Stimulated activated CD4-positive, alpha-beta T cell treated with anti-CD3 and anti-CD28 coated beads, Interleukin-15, amount 100 ng/mL, for 1 hour (primary cell): ENCODE measurements at regions not wholly inside any gene's neighbourhood (a gene's known extent, or its start where the extent isn't known, plus 50 kb on each side); places are given as distances from the start of the nearest gene placed in this dataset.

Source experiments
- DNase-seq, 2 donors: peaks; one replicate each; pipeline ENCODE4 v3.0.0-alpha.2; 2020; ENCODE audit warnings: low read depth in 1 of 2, low spot score in 1 of 2

DNA sequence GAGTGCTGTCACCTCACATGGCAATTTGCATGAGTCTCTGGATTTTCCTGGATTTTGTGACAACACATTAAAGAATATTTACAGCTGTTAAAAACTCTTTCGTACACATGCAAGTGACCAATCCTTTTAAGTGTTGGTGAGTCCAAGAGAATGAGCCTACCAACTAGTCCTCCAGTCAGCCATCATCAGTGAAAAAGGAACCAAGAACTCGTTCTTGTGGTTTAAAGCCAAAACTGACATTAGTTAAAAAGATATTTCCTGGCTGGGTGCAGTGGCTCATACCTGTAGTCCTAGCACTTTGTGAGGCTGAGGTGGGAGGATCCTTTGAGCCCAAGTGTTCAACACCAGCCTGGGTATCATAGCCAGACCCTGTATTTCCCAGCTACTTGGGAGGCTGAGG is 215.4 kb upstream of the ITGA4 start:
- no peak for DNase-seq

DNA sequence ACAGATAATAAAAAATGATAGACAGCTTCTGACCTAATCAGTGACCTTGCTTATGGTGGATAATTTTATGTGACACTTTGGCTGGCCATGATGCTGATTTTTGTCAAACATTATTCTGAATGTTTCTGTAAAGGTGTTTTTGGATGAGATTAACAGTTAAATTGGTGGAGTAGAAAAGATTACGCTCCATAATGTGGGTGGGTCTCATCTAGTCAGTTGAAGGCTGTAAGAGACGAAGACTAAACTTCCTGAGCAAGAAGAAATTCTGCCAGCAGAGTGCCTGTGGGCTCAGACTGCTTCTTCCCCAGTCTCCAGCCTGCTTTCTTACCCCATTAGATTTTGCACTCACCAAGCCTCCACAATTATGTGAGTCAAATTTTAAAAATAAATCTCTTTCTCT is 214.9 kb upstream of the ITGA4 start:
- no peak for DNase-seq

DNA sequence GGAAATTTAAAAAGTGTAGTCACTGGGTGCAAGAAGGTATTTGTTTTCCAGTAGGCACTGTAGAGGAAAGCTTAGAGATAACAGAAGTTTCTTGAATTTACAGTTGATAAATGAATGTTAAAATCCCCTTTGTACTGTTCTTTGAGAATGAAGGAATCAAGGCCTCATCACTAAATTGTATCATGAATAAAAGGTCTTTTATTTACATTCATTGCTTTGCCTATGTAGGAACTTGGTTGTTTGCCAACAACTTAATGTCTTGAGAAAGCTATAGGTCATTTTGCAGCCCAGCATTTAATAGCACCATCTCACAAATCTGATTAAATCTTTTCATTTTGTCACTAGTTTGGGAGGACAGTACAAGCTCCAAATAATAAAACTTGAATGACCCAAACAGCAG is 213.9 kb upstream of the ITGA4 start:
- no peak for DNase-seq

DNA sequence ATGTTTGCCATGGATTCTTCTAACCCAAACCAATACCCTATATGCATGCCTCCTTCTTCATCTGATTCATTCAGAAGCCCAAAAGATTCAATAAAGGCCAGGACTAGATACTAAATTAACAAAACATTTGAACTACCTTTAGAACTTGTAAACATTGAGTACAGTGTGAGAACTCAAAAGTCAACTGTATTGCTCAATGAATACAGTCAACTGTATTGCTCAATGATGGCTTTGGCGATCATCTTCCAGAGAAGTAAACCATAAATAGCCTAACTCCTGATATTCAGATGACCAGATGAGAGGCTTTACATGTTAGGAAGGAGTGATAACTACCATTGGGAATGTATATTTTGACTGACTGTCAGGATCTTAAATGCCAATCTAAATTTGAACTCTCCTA is 206.5 kb upstream of the ITGA4 start:
- DNase-seq: no peak

DNA sequence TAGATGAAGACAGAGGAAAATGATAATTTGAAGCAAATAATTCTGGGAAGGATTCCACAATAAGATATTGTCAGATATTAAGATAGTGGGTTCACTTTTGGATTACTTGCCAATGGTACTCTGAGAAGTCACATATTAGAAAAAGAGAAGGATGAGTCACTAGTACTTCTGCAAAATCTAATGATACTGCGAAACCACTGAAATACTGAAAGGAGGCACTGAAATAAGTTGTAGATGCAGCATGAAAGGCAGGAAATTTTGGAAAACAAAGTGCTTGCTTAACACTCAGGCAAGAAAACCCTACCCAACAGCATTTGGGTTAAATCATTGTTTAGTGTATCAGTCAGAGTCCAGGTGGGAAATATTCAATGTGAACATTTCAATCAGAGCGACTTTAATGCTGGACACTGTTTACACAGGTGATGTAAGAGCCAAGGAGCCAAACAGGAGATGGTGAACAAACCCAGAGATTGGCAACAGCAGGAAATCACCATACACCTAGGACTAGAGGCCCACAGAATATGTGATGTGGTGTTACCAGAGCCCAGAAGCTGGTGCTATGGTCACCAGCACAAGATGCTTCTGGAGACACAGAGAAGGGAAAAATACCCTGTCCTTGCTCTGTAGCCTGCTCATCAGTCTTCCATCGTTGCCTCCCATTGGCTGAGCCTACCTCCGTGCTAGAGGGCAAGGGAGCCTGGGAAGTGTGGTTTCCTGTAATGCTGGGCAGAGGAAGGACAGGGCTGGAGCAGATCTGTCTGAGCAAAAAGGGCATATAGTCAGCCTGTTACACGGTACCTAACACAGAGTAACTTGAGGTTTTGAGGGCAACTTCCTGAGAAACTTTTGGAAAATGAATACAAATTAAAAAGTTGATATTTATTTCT is 204.7 kb upstream of the ITGA4 start:
- DNase-seq: no peak

DNA sequence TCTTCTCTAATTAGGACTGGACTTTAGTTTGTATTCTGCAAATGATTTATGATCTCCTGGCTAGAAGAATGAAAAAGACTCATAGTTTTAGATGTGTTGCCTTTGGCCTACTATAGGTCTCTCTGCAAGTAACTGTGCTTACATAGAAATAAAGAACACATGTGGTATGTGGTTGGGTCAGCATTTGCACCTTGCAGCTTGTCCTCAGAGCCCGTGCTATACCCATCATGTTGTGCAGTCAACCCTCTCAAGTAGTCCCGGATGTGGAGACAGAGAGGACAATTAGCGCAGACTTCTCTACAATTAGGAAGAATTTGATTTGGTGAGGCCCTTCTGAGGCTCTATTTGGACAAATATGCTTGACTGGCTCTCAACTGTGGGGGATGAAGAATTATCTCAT is 203.7 kb upstream of the ITGA4 start:
- DNase-seq: no peak

DNA sequence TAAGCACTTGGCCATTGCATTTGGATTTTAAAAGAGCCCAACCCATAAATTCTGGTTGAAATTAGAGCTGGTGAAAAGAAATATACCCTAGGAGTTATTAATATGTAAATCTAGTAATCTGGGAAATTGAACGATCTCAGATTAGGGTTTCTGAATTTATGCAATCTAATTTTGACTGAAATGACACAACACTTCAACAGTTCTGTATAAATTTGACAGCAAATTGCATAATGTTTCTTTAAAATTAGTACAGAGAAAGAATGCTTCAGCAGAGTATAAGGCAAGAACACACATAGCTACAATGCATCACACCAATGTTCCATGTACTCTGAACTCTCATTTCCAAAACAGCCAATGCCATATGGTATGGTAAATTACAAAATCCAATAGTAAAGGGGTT is 201.5 kb upstream of the ITGA4 start:
- no peak for DNase-seq

DNA sequence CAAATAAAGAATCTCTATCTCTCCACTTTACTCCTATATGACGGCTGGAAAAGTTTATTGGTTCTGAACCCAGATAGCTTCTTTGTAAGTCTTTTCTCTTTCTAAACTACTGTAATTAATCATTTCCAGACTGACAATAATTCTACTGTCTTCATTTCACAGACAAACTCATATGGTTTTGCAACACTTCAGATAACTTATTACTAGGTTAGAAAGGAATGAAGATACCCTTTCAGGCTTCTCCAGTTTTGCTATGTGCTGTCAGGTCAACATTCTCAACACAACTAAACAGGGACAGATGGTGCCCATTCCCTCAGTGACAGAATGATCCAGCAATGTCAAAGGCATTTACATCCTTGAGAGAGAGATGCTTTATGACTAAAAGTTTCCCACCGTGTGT is 198.5 kb upstream of the ITGA4 start:
- no peak for DNase-seq

DNA sequence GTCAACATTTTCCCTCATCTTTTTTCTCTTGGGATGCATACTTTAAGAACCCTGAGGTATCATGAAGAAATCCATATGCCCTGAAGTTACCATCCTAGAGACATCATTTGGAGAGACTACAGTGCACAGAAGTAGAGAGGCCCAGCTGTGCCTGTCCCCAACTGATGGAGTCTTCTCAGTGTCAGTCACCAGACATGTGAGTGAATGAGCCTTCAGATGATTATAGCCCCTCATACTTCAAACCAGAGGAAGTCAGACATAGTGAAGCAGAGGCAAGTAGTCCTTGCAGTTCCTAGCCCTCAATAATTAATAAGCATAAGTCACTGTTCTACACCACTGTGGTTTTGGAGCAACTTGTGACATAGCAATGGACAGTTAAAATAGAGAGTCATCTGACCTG is 194.4 kb upstream of the ITGA4 start:
- no peak for DNase-seq

DNA sequence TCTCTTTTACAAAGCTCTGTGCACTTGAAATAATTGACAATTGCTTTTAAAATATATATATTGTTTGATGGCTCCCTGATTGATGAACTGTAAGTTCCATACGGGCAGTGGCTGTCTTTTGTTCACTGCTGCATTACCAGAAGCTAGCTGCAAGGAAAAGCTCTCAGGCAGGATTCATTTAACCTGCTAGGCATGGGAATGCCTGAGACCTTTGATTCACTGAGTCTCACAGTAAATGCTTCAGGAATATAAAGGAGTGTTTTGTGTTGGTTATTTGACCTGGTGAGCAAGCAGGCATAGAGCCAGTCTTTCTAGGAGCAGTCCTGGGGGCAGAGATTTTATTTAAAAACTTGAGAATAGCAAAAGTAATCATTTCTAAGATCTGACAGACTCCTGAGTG is 193.2 kb upstream of the ITGA4 start:
- DNase-seq: no peak

DNA sequence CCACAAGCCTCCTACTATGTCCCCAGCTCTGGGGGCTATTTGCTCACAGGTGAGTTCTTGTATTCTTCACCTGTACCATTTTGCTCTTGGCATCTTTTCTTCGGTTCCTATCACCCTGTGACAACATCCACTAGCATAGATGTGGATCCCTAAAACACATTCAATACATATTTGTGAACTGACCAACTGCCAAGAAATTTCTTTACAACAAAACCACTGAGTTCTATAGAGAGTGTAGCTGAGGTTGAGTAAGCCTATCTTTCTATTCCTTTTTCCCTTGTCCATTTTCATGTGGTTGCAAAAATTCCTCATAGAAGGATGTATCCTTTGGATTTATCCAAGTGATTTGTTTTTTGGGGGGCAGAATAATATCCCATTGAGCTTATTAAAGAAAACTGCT is 192.7 kb upstream of the ITGA4 start:
- DNase-seq: no peak

DNA sequence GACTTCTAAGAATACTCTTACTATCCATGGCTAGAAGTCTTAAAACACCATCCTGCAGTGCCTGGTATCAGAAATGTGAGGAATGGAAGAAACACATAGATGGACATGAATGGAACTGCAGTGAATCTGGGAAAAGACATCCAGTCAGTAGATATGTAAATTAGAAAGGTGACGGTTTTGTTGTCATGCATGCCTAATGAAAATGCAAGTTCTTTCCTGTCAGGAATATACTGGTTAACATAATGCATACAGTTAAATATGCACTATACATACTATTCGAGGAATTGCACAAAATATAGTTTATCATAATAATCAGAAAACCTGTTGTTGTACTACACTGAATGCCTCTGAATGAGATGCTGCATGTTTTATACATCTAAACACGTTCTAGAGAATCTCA is 190.6 kb upstream of the ITGA4 start:
- DNase-seq: no peak

DNA sequence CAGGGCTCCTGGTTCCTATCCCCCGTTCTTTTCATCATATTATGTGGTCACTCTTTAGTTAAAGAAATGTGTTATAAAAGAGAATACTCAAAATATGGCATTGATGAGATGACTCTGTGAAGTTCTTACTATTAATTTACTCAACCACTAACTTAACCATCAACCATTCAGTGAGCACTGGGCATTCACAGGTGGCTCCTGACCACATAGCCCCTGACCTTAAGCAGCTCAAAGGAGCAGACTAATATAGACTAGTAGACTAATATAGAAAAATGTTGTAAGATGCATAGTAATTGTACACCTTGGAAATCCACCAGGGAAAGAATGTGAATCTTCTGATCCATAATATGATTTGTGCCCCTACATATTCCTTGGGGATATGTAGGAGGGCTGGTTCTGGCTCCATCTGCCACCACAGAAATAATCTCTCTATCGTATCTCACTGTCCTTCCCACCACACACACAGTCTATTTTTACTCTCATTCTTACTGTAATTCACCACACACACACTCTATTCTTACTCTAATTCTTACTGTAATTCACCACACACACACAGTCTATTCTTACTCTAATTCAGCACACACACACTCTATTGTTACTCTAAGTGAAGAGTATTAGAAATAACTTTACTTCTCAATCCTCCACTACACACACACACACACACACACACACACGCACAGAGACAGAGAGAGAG is 188.9 kb upstream of the ITGA4 start:
- DNase-seq: no peak

DNA sequence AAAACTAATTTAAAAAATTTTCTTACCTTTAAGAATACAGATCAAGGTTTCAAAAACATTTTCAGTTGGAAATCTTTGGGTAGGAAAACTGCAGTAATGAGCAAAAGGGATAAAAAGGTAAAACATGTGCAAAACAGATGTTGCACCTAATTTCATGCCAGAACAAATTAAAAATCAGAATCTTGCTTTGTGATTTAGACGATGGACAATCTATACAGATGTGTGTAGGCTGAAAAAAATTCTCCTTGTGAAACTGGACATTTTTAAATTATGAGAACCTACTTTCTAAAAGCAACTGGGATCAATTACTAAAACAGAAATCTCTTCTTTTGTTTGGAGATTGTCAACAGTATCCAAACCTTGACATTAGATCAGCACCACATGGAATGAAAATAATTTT is 183.2 kb upstream of the ITGA4 start:
- DNase-seq: no peak

DNA sequence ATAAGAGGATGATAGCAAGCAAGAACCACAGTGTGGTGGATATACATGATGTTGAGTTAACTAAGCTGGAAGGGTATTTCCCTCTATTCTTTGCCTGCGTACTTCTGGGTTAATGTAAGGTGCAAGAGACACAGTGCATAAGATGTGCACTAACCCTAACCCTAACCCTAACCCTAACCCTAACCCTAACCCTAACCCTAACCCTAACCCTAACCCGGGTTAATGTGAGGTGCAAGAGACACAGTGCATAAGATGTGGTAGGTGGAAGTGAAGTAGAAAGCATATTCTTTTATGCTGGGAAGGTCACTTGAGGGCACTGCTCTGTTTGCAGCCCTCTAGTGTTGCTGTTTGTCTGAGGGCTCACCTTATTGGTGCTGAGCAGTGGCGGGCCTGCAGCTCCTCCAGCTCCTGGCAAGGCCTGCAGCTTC is 181.5 kb upstream of the ITGA4 start:
- no peak for DNase-seq

DNA sequence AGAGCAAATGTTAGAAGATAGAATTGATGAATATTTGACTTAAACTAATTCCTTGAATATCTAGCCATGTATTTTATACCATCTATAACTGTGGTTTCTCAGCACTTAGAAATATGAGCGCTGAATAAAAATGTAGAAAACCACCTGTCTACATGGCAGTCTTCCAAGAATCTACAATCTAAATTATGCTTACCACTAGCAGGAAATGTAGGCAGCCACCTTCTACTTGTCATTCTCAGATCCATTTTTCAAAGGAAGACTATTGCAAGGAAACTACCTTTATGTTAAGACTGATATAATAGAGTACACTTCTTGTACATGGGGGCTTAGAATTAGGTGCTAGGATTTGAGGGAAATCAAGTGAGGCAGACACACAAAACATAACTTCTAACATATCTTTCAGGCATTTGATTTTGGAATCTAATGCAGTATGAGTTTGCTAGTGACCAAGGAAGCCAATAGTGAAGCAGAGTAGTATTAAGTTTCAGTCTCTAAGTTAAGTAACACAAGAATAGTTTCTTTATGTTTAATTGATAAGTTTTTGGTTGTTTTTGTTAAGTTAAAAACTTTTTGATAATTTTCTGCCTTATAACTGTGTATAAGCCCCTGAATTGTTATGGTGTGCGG is 175.9 kb upstream of the ITGA4 start:
- DNase-seq: no peak

DNA sequence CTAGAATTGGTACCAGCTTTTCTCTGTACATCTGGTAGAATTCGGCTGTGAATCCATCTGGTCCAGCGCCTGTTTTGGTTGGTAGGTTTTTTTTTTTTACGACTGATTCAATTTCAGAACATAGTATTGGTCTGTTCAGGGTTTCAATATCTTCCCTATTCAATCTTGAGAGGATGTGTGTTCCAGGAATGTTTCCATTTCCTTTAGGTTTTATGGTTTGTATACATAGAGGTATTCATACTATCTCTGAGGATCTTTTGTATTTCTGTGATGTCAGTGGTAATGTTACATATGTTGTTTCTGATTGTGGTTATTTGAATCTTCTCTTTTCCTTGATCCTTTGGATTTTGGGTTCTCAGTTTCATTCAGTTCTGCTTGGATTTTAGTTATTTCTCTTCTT is 172.1 kb upstream of the ITGA4 start:
- no peak for DNase-seq

DNA sequence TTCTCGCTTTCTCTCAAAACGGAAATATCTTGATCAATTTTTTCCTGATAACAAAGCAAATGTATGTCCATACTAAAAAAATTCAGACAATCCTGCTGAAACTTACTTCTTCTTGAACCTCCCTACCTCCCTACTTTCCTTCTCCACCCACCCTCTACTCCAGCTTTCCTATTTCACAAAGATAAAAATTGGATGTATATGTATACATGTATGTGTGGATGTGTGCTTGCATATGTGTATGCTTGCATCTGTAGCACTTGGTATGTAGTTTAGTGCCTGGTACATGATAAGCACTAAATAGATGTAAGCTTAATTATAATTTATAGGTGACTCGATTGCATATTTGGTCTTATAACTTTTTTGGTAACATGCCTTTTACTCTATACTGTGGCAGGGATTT is 167.5 kb upstream of the ITGA4 start:
- DNase-seq: no peak

DNA sequence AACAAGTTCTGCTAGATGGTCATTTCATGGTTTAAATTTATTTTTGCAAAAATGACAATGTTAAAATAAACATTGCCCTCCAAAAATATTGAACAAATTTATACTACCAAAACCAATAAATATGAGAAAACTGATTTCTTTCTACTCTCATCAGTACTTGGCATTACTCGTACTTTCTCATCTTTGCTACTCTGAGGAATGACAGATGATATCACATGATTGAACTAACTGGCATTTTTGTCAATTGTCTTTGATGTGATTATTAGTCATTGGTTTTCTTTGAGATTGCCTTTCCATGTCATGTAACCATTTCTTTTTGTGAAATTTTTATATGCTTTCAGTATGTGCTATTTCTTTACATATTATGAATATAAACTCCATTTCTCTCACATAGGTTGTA is 167.0 kb upstream of the ITGA4 start:
- DNase-seq: no peak

DNA sequence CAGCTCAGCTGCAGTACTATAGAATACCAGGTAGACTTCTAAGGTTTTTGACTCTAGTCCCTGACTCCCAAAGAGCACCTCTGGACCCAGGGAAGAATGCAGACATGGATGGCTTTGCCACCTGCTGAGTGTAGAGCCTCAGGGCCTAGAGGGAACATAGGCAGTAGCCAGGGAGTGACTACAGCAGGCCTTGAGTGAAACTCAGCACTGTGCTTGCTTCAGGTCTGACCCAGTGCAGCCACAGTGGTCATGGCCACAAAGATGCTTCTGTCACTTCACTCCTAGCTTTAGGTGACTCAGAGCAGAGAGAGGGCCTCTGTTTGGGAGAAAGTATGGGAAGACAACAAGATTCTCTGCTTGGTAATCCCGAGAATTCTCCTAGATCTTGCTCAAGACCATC is 162.2 kb upstream of the ITGA4 start:
- DNase-seq: no peak

DNA sequence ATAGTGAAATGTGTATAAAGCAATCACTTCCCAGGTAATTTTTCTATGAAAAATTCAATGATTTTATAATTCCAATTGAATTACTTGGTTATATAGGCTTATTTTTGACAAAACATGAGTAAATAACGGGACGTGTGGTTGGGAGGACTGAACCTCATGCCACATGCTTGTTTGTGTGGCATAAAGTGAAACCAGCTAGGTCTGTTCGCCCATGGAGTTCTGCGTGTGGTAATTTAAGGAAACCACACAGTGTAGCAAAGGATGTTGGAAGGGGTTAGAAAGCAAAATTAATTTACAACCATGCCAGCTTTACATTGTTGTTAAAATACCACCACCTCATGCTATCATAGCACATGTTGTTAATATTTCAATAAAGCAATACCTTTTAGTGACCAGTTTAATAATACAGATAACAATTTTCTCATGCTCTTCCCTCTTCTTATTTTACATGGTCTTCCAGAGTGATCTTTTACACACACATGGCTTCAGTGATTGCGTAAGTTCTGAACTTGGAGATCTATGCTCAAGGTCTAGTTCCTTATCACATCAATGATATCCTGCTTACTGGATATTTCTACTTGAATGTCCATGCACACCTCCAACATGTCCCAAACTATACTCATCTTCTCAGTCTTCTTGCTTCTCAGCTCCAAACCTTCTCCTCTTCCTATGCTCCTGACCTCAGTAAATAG is 156.4 kb upstream of the ITGA4 start:
- no peak for DNase-seq
